ENCODE measurements at regions not wholly inside any gene's neighbourhood (a gene's known extent, or its start where the extent isn't known, plus 50 kb on each side); places are given as distances from the start of the nearest gene placed in this dataset.

- H3K4me3 ChIP-seq (ENCODE audit: low read depth, low read length), result no peak overlapping the region
- no peak for DNase-seq (ENCODE audit: low read depth)
- no peak for TF ChIP-seq CTCF (IDR thresholded peaks at IDR 0.05; ENCODE audit: control insufficient read depth, extremely low read depth, insufficient read depth)
Measured at GRCh38 chr2:128589681-128590080, 271.0 kb upstream of the HS6ST1 start.

GRCh38 chr2:128590309-128591021, 271.8 kb upstream of the HS6ST1 start:
- no peak for DNase-seq (ENCODE audit: low read depth)
- H3K4me3 ChIP-seq (ENCODE audit: low read depth, low read length), result no peak overlapping the region
- no peak for TF ChIP-seq CTCF (IDR thresholded peaks at IDR 0.05; ENCODE audit: control insufficient read depth, extremely low read depth, insufficient read depth)

GRCh38 chr2:128591022-128591860, 272.6 kb upstream of the HS6ST1 start:
- no peak for DNase-seq (ENCODE audit: low read depth)
- no peak for TF ChIP-seq CTCF (IDR thresholded peaks at IDR 0.05; ENCODE audit: control insufficient read depth, extremely low read depth, insufficient read depth)
- H3K4me3 ChIP-seq (ENCODE audit: low read depth, low read length), result no peak overlapping the region

- no peak for TF ChIP-seq CTCF (IDR thresholded peaks at IDR 0.05; ENCODE audit: control insufficient read depth, extremely low read depth, insufficient read depth)
- H3K4me3 ChIP-seq (ENCODE audit: low read depth, low read length), result no peak overlapping the region
- no peak for DNase-seq (ENCODE audit: low read depth)
Measured at GRCh38 chr2:128591861-128592822, 273.5 kb upstream of the HS6ST1 start.

GRCh38 chr2:128593518-128593878, 274.8 kb upstream of the HS6ST1 start:
- TF ChIP-seq CTCF (IDR thresholded peaks at IDR 0.05; ENCODE audit: control insufficient read depth, extremely low read depth, insufficient read depth), result no peak
- DNase-seq (ENCODE audit: low read depth), result no peak
- H3K4me3 ChIP-seq (ENCODE audit: low read depth, low read length), result no peak overlapping the region

GRCh38 chr2:128593879-128594650, 275.4 kb upstream of the HS6ST1 start:
- DNase-seq (ENCODE audit: low read depth), result no peak
- TF ChIP-seq CTCF (IDR thresholded peaks at IDR 0.05; ENCODE audit: control insufficient read depth, extremely low read depth, insufficient read depth), result no peak
- no peak overlapping the region for H3K4me3 ChIP-seq (ENCODE audit: low read depth, low read length)

Measured in LNCaP clone FGC (cell line).